ENCODE measurements at regions not wholly inside any gene's neighbourhood (a gene's known extent, or its start where the extent isn't known, plus 50 kb on each side); places are given as distances from the start of the nearest gene placed in this dataset.

DNA sequence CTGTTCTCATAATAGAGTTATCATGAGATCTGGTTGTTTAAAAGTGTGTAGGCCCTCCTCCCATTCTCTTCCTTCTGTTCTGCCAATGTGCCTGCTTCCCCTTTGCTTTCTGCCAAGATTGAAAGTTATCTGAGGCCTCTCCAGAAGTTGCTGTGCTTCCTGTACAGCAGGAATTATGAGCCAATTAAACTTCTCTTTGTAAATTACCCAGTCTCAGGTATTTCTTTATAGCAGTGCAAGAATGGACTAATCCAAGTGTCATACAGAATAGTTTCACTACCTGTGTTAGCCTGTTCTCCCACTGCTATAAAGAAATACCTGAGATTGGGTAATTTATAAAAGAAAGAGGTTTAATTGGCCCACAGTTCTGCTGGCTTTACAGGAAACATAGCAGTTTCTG, 100.0 kb downstream of the CD24 start:
- TF ChIP-seq POLR2A (IDR thresholded peaks at IDR 0.05): no peak
- TF ChIP-seq, protein P1, sequence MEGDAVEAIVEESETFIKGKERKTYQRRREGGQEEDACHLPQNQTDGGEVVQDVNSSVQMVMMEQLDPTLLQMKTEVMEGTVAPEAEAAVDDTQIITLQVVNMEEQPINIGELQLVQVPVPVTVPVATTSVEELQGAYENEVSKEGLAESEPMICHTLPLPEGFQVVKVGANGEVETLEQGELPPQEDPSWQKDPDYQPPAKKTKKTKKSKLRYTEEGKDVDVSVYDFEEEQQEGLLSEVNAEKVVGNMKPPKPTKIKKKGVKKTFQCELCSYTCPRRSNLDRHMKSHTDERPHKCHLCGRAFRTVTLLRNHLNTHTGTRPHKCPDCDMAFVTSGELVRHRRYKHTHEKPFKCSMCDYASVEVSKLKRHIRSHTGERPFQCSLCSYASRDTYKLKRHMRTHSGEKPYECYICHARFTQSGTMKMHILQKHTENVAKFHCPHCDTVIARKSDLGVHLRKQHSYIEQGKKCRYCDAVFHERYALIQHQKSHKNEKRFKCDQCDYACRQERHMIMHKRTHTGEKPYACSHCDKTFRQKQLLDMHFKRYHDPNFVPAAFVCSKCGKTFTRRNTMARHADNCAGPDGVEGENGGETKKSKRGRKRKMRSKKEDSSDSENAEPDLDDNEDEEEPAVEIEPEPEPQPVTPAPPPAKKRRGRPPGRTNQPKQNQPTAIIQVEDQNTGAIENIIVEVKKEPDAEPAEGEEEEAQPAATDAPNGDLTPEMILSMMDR (IDR thresholded peaks at IDR 0.05): no peak

All from prostate gland (tissue), 2 donors.